ENCODE measurements at regions not wholly inside any gene's neighbourhood (a gene's known extent, or its start where the extent isn't known, plus 50 kb on each side); places are given as distances from the start of the nearest gene placed in this dataset.
"Not testable (repeated sequence)": the region's sequence is repeated elsewhere in the genome, so short reads cannot be mapped to it uniquely, and the experiment has no call there.

DNA sequence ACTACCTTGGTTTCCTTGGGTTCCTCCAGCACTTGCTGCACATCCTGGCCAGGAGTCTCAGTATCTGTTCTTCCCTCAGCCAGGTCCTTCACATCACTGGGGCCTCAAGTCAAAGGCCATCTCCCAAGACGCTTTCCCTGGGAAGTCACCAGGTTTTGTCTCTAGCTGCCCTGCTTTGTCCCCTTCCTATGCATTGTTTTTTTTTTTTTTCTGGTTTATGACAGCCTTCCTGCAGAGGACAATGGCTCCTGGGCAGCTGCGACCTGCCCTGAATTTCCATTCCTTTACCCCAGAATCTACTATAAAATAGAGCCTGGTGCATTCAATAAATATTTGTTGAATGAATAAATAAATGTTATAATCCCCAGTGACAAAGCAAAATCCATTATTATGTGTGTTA is 687.3 kb downstream of the QKI start:
- H3K4me3 Mint-ChIP-seq: no peak overlapping the region
- no peaks in the 10 kb centered on the region for H3K9me3 Mint-ChIP-seq
- H3K27ac Mint-ChIP-seq: no peak overlapping the region
- no peaks in the 10 kb centered on the region for H3K36me3 Mint-ChIP-seq (ENCODE audit: low read depth)
- H3K27me3 Mint-ChIP-seq (ENCODE audit: low read depth): no peaks in the 10 kb centered on the region
- H3K4me1 Mint-ChIP-seq (ENCODE audit: low read depth): no peaks in the 10 kb centered on the region

DNA sequence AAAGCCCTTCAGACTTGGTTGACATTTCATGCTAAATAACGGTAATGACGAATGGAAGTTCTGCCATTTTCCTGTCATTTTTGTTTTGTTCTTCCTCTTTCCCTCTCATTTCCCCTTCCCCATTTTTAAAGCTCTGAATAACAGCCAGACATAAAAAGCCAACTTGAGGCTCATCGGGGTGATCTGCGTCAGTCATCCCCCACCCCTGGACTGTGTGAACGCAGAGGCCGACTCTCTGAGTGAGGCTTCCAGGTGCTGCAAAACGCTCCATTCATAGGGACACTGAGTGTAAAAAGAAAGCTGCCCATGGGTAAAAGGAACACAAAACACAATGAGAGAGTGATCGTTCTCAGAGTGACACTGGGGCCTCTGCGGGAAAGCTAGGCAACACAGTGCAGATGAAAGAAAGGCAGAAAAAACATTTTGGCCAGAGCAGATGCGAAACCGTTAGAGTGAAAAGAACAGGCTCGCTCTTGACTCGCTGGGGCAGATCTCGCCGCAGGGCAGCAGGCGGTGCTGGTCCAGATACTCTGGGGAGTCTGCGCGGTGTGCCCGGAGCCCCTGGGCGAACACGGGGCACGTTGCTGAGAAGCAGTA is 684.8 kb downstream of the QKI start:
- no peaks in the 10 kb centered on the region for H3K9me3 Mint-ChIP-seq

DNA sequence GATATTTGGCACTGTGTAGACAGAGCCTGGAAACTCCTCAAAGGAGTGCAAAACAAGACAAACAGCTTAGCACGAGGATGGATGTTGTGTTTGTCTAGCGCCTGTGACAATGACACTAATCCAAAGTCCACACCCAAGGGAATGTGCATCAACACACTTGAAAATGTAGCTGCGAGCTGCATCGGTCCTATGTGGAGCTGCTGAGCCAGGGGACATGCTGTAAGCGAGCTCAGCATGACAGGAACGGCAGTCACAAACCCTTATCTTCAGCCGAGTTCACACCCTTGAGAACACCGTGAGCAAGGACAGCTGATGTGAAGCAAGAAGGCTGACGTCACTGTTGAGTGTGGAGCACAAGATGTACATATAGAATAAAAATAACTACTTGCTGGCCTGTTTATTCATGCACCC is 684.3 kb downstream of the QKI start:
- Mint-ChIP-seq H3K9me3 (no peaks in the 10 kb centered on the region), H3K27me3 (ENCODE audit: low read depth) (no peaks in the 10 kb centered on the region), H3K27ac (no peak overlapping the region), H3K36me3 (ENCODE audit: low read depth) (no peaks in the 10 kb centered on the region), H3K4me1 (ENCODE audit: low read depth) (no peaks in the 10 kb centered on the region), H3K4me3 (no peak overlapping the region)

More for the DNA sequence above, 684.8 kb downstream of the QKI start:
- Mint-ChIP-seq H3K27me3 (ENCODE audit: low read depth) (no peaks in the 10 kb centered on the region), H3K27ac (no peak overlapping the region), H3K36me3 (ENCODE audit: low read depth) (no peaks in the 10 kb centered on the region), H3K4me3 (no peak overlapping the region), H3K4me1 (ENCODE audit: low read depth) (no peaks in the 10 kb centered on the region)

DNA sequence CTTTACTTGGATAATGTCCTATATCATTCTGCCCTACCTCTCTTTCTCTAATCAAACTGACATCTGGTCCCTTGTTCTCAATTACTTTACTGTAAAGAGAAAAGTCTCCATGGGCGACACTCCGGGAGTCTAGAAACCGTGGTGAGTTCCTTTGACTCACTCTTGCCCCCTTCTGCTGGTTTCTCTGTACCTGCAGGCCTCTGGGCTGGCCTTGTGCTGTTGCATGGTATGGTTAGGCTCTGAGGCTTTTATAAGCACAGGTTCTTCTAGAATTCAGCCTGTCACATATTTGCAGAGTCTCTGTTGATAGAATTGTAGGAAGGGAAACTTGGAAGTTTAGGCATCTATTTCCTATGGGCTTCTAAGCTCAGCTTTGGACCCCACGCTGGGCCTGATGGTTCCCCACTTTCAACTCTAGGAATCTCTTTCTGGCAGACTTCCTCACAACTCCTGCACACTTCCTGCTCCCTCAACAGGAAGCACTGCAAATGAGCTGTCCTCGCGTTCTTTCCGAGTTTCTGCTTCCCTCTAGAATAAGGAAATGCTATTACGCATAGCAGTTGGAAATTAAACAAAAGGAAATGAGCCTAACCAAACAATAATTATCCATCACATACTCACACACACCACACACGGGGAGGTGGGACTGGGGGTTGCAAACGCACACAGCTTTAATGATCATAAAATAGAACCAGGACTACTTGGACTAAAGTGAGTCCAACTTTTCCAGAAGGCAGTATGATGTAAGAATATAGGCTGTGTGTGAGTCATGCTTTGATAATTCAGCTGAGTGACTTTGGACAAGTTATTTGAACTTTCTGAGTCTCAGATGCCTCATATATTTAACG is 683.3 kb downstream of the QKI start:
- Mint-ChIP-seq H3K27ac (no peak overlapping the region), H3K9me3 (no peaks in the 10 kb centered on the region), H3K4me3 (no peak overlapping the region)

DNA sequence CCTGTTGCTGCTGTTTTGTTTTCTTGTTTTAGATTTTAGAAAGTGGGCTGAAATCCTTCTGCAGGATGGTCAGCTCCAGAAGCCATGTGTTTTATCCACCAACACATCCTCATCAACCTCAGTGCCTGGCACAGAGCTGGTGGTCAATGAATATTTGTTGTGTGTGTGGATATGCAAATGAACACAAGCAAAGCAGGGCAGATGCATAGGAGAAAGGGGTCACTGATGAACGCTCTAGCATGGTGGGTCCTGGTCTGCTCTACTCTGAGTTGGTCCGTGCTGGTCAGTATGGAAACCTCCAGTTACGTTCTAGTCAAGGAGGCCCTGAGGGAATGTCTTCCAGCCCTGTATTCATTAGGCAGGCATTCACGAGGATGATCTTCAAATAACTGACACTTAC is 682.5 kb downstream of the QKI start:
- no peak overlapping the region for H3K4me3 Mint-ChIP-seq
- H3K4me1 Mint-ChIP-seq (ENCODE audit: low read depth): no peaks in the 10 kb centered on the region
- H3K9me3 Mint-ChIP-seq: no peaks in the 10 kb centered on the region
- no peak overlapping the region for H3K27ac Mint-ChIP-seq
- no peaks in the 10 kb centered on the region for H3K27me3 Mint-ChIP-seq (ENCODE audit: low read depth)
- H3K36me3 Mint-ChIP-seq (ENCODE audit: low read depth): no peaks in the 10 kb centered on the region

More for the DNA sequence above, 683.3 kb downstream of the QKI start:
- H3K4me1 Mint-ChIP-seq (ENCODE audit: low read depth): no peaks in the 10 kb centered on the region
- H3K36me3 Mint-ChIP-seq (ENCODE audit: low read depth): no peaks in the 10 kb centered on the region
- H3K27me3 Mint-ChIP-seq (ENCODE audit: low read depth): no peaks in the 10 kb centered on the region

DNA sequence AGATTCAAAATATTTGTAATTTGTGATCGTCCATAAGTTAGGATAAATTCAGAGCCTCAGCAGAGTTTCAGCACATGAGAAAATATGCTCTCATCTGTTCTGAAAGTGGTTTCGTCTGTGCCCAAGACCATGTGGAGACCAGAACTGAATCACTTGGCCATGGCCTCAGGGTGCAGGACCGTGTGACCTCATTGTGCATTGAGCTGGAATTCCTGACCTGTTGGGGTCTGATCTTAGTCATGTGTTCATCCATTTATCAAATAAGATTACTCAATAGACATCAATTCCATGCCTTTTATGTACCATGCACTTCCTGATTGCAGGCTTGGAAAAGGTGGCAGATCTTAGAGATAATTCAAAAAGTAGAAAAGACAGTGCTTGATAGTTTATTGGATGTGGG is 680.5 kb downstream of the QKI start:
- Mint-ChIP-seq H3K4me1 (ENCODE audit: low read depth) (no peaks in the 10 kb centered on the region), H3K9me3 (no peaks in the 10 kb centered on the region), H3K36me3 (ENCODE audit: low read depth) (no peaks in the 10 kb centered on the region), H3K27me3 (ENCODE audit: low read depth) (no peaks in the 10 kb centered on the region), H3K4me3 (no peak overlapping the region), H3K27ac (no peak overlapping the region)

DNA sequence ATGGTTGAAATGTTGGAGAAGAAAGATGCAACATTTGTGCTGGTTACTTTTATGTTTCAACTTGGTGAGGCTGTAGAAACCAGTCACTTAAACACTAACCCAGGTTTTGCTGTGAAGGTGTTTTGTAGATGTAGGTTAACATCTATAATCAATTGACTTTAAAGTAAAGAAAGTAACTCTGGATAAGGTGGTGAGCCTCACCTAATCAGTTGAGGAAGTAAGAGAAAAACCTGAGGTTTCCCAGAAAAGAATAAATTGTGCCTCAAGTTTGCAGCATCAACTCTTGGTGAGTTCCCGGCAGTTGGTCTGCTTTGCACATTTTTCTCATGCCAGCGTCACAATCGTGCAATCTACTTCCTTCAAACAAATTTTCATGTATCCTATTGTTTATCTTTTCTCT is 673.4 kb downstream of the QKI start:
- H3K4me1 Mint-ChIP-seq (ENCODE audit: low read depth): no peaks in the 10 kb centered on the region
- no peaks in the 10 kb centered on the region for H3K9me3 Mint-ChIP-seq
- H3K27me3 Mint-ChIP-seq (ENCODE audit: low read depth): no peaks in the 10 kb centered on the region
- H3K4me3 Mint-ChIP-seq: no peak overlapping the region
- no peak overlapping the region for H3K27ac Mint-ChIP-seq
- H3K36me3 Mint-ChIP-seq (ENCODE audit: low read depth): no peaks in the 10 kb centered on the region

DNA sequence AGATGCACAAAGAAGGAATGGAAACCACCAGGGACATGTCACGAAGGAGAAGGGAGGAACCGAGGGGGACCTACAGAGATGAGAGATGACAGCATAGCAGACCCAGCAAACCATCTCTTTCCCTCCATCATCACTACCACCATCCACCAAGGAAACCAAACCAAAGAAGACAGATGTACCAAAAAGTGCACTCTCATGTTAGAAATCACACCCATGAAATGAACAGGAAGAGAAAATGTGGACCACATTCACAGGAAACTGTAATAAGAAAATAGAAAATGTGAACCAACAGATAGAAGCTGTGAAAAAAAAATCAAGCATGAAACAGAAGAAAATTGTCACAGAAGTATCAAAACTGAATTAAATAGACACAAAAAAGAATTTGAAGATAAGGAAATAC is 672.7 kb downstream of the QKI start:
- Mint-ChIP-seq H3K36me3 (ENCODE audit: low read depth) (no peaks in the 10 kb centered on the region), H3K4me1 (ENCODE audit: low read depth) (no peaks in the 10 kb centered on the region), H3K9me3 (no peaks in the 10 kb centered on the region), H3K4me3 (no peak overlapping the region), H3K27ac (no peak overlapping the region), H3K27me3 (ENCODE audit: low read depth) (no peaks in the 10 kb centered on the region)

DNA sequence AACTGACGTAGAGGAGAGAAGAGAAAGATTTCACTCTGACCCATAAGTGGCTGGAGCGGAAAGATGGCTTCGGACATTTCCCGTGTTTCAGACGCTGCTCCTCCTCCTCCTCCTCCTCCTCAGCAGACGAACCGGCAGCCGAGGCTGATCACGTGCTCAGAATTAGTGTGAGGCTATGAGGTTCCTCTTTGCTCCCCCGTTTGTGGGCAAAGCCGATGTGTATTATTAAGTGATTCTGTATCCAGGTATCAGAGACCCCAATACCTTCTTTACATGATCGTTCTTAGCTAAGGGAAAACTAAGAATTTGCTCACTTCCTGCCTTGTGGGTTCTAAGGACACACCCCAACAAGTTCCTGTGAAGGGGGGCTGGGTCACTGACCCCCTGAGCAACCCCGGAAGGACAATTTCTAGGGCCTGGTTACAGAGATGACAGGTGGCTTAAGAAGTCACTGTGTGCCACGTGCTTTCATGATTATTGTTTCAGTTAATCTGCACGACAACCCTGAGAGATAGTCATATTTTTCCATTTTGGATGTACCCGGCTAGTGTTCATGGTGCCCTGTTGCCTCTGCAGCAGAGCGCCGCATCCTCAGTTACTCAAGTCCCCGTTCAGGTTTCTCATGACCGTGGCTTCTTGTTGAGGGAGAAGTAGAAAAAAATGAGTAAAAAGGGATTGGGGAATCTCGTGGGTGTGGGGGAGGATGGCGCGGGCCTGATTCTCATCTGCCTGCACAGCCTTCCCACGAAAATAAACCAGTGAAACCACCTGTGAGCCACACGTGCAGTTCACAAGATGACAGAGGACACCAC is 671.8 kb downstream of the QKI start:
- H3K4me3 Mint-ChIP-seq: no peak overlapping the region
- no peaks in the 10 kb centered on the region for H3K36me3 Mint-ChIP-seq (ENCODE audit: low read depth)
- H3K4me1 Mint-ChIP-seq (ENCODE audit: low read depth): no peaks in the 10 kb centered on the region
- peaks cover under 1% of the 10 kb centered on the region for H3K9me3 Mint-ChIP-seq
- H3K27me3 Mint-ChIP-seq (ENCODE audit: low read depth): no peaks in the 10 kb centered on the region
- H3K27ac Mint-ChIP-seq: no peak overlapping the region

DNA sequence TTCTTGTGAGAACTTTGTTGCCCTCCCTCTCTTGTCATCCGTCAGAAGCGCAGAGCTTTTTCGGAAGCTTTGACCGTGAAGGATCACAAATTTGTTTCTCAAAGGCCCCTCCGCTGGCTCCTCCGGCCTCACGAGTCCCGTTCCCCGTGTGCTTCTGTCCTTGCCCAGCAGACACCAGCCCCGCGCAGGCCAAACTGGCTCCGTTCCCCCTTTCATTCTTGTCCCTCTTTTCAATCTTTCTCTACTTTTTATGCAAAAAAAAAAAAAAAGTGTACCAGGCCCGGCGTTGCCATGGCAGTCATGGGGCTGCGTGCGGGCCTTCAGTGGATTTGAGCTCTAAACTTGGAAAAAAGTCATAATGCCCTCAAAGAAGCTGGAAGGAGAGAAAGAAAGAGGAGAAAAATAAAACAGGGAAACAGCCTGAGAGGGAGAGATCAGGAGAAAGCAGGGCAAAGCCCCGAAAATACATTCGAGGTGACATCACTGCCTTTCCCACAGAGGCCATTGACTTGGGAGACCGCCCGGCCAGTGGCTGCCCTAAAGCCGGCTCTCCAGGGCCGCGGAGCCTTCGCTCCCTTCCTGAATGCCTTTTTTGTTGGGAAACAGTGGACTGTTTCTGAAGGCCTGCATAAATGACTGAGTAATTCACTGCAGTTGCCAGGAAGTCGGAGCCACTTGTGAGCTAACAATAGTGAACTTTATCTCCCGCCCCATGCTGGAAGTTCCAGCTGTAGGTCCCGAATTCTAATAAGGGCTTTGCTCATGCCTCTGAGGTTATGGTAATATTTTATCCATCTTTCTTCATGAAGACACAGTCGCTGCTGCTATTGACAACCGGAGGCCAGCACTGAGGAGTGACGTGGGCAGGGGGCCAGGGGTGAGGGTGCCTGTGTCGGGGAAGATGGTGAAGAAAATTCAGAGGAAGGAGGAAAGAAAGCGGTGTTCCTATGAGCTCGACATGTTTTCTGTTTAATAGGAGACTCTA is 670.9 kb downstream of the QKI start:
- no peak overlapping the region for H3K4me3 Mint-ChIP-seq
- H3K9me3 Mint-ChIP-seq: peaks cover 4% of the 10 kb centered on the region
- H3K4me1 Mint-ChIP-seq (ENCODE audit: low read depth): no peaks in the 10 kb centered on the region
- no peaks in the 10 kb centered on the region for H3K27me3 Mint-ChIP-seq (ENCODE audit: low read depth)
- H3K27ac Mint-ChIP-seq: no peak overlapping the region
- H3K36me3 Mint-ChIP-seq (ENCODE audit: low read depth): no peaks in the 10 kb centered on the region

DNA sequence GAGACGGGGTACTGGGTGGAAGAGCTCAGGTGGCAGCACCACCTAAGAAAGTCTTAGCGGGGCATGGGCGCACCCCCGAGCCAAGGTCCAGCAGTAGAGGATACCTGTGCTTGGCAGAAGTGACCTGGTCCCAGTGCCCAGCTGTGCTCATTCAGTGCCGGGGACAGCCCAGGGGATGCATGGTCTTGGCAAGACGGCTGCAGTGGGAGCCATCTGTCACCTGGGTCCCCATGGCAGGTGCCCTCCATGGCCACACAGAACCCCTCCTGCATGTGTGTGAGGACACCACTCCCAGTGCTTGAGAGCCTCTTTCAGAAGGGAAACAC is 664.7 kb downstream of the QKI start:
- no peak overlapping the region for H3K4me3 Mint-ChIP-seq
- H3K27ac Mint-ChIP-seq: no peak overlapping the region
- no peaks in the 10 kb centered on the region for H3K4me1 Mint-ChIP-seq (ENCODE audit: low read depth)
- no peaks in the 10 kb centered on the region for H3K27me3 Mint-ChIP-seq (ENCODE audit: low read depth)
- H3K36me3 Mint-ChIP-seq (ENCODE audit: low read depth): no peaks in the 10 kb centered on the region
- peaks cover 13% of the 10 kb centered on the region for H3K9me3 Mint-ChIP-seq

DNA sequence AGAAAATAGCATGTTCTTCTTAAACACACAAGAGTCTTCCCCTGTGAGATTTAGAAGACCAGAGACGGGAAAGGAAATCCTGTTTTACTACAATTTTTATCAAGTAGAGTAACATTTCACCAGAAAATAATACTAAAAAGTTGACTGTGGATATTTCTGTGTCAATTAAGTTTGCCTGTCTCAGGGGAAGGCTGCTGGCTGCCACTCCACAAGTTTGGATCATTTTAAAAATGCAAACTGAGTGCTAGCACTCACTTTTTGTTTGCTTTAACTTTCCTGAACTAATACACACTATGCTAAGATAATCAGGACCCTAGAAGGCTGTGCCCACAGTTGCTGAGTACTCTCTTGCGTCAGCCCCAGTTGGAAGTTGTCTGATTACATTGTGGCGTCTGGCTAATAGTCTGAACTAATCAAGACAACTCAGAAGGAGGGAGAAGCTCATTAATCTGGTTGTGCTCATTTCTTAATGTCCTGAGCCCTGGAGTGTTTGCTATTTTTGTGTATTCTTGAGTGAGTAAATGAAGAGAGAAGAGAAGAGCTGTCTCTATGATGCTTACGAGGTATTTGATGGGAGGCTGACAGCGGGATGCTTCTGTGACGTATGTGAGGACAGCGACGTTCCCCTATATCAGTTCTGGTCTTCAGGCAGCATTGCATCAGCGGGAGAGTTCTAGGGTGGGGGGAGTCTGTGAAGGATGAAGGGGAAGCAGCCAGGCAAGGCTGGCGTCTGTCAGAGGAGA is 664.2 kb downstream of the QKI start:
- Mint-ChIP-seq H3K4me3 (no peak overlapping the region), H3K9me3 (peaks cover 13% of the 10 kb centered on the region)

DNA sequence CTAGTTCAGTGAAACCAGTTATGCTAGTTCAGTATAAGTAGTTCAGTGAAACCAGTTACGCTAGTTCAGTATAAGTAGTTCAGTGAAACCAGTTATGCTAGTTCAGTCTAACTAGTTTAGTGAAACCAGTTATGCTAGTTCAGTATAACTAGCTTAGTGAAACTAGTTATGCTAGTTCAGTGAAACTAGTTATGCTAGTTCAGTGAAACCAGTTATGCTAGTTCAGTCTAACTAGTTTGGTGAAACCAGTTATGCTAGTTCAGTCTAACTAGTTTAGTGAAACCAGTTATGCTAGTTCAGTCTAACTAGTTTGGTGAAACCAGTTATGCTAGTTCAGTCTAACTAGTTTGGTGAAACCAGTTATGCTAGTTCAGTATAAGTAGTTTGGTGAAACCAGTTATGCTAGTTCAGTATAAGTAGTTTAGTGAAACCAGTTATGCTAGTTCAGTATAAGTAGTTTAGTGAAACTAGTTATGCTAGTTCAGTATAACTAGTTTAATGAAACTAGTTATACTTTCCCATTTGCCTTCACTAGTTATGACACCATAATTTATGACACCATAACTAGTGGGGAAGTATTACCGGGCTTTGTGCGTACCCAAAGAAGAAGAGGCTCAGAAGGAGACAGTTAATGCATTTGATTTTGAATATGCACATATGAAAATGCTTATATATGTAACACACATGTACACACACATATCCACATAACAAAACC is 662.5 kb downstream of the QKI start:
- not testable (repeated sequence) for H3K36me3 Mint-ChIP-seq (ENCODE audit: low read depth)

More for the DNA sequence above, 664.2 kb downstream of the QKI start:
- H3K36me3 Mint-ChIP-seq (ENCODE audit: low read depth): no peaks in the 10 kb centered on the region
- H3K27me3 Mint-ChIP-seq (ENCODE audit: low read depth): no peaks in the 10 kb centered on the region
- H3K4me1 Mint-ChIP-seq (ENCODE audit: low read depth): no peaks in the 10 kb centered on the region
- H3K27ac Mint-ChIP-seq: no peak overlapping the region

More for the DNA sequence above, 662.5 kb downstream of the QKI start:
- peaks cover 20% of the 10 kb centered on the region for H3K9me3 Mint-ChIP-seq
- not testable (repeated sequence) for H3K4me1 Mint-ChIP-seq (ENCODE audit: low read depth); H3K27ac Mint-ChIP-seq; H3K27me3 Mint-ChIP-seq (ENCODE audit: low read depth); H3K4me3 Mint-ChIP-seq

Measured in T-helper 1 cell treated with Interleukin-12 subunit alpha and Interleukin-12 subunit beta and Interleukin-4 antibody, amounts not matched to agents 30 μg/mL and 1 μg/mL, for 36 hours (primary cell).